Breast epithelium (tissue), 3 donors: ENCODE measurements at regions not wholly inside any gene's neighbourhood (a gene's known extent, or its start where the extent isn't known, plus 50 kb on each side); places are given as distances from the start of the nearest gene placed in this dataset.

Experiments
- POLR2A ChIP-seq: fragments of 450-650 bp; IDR thresholded peaks from one replicate; pipeline ENCODE4 v1.6.1; 2016; ENCODE audit warnings: antibody characterized with exemption, mild to moderate bottlenecking, moderate library complexity
- POLR2AphosphoS5 ChIP-seq, 3 donors: sonication (generic); formaldehyde crosslinking; IDR thresholded peaks; one replicate each; pipeline ENCODE4 v1.6.1; 2017; ENCODE audit warnings: antibody characterized with exemption in 3 of 3
- TF ChIP-seq, protein P1 (sequence below), 3 donors: fragments of 450-650 bp; IDR thresholded peaks; one replicate each; pipeline ENCODE4 v1.5.1; 2016 to 2017; ENCODE audit warnings: antibody characterized with exemption in 3 of 3, mild to moderate bottlenecking in 3 of 3, moderate library complexity in 3 of 3

DNA sequence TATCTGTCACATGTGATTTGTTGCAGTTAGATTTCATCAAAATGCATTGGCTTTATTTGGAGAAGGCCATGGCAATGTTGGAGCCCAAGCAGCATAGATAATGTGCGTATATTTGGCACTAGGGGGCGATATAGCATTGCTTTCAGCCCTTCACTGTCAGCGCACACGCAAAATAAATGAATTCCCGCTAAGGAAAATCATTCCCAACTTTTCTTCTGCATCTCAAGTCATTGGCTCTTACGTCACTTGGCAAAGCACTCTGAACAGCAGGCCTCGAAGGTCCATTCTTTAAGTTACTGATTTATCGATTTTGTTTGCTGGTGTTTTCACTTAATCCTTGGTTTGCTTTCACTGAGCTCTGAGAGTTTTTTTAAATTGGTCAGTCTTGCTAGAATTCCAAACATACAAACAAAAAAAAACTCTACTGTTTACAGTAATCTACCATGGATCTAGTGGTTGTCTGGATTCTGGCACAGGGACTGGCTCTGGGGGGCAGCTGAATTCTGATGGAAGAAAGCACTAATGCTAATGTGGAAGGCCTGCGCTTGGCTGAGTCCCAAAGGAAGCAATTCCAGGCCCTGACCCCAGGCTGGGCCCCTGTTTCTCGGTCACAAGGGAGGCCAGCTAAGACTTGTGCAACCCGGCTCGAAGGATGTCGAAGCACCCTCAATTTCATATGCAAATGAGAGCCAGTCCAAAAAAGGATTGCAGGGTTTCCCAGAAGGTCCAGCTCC, 97.7 kb upstream of the IPO5 start:
- TF ChIP-seq POLR2AphosphoS5 (IDR thresholded peaks at IDR 0.05): peak in 2 of 3 donors; percentile 38 to 39
- TF ChIP-seq, protein P1, sequence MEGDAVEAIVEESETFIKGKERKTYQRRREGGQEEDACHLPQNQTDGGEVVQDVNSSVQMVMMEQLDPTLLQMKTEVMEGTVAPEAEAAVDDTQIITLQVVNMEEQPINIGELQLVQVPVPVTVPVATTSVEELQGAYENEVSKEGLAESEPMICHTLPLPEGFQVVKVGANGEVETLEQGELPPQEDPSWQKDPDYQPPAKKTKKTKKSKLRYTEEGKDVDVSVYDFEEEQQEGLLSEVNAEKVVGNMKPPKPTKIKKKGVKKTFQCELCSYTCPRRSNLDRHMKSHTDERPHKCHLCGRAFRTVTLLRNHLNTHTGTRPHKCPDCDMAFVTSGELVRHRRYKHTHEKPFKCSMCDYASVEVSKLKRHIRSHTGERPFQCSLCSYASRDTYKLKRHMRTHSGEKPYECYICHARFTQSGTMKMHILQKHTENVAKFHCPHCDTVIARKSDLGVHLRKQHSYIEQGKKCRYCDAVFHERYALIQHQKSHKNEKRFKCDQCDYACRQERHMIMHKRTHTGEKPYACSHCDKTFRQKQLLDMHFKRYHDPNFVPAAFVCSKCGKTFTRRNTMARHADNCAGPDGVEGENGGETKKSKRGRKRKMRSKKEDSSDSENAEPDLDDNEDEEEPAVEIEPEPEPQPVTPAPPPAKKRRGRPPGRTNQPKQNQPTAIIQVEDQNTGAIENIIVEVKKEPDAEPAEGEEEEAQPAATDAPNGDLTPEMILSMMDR (IDR thresholded peaks at IDR 0.05): peak; percentile 48 to 78 (median 66)
- no peak for TF ChIP-seq POLR2A
